ENCODE measurements at regions not wholly inside any gene's neighbourhood (a gene's known extent, or its start where the extent isn't known, plus 50 kb on each side); places are given as distances from the start of the nearest gene placed in this dataset.

GRCh38 chr16:25371342-25371741 is 113.7 kb upstream of the ZKSCAN2 start:
- TF ChIP-seq CTCF (IDR thresholded peaks at IDR 0.05; ENCODE audit: low read depth, low read length, poor library complexity, severe bottlenecking) (no peak), EZH2phosphoT487 (IDR thresholded peaks at IDR 0.05; ENCODE audit: borderline replicate concordance, low read length) (no peak)
- H3K4me2 ChIP-seq (ENCODE audit: low read length), result no peak overlapping the region

GRCh38 chr16:25370541-25370940 is 112.9 kb upstream of the ZKSCAN2 start:
- H3K4me3 ChIP-seq (ENCODE audit: low read length), result no peak overlapping the region
- TF ChIP-seq EZH2phosphoT487 (IDR thresholded peaks at IDR 0.05; ENCODE audit: borderline replicate concordance, low read length) (no peak), CTCF (IDR thresholded peaks at IDR 0.05; ENCODE audit: low read depth, low read length, poor library complexity, severe bottlenecking) (no peak)
- no peaks in the 10 kb centered on the region for H3K27me3 ChIP-seq (ENCODE audit: control insufficient read depth, low read length)
- no peaks in the 10 kb centered on the region for H4K20me1 ChIP-seq (ENCODE audit: control insufficient read depth, insufficient read depth, low read depth, low read length)
- H3F3A ChIP-seq (ENCODE audit: control insufficient read depth, insufficient read depth), result no peaks in the 10 kb centered on the region
- no peaks in the 10 kb centered on the region for H3K9me3 ChIP-seq (ENCODE audit: control insufficient read depth, insufficient read depth, low read length)
- H3K9me2 ChIP-seq (replicated peaks; ENCODE audit: control insufficient read depth, low read length), result no peaks in the 10 kb centered on the region
- no peaks in the 10 kb centered on the region for H3K4me1 ChIP-seq (ENCODE audit: control insufficient read depth, low read length)
- no peaks in the 10 kb centered on the region for H3K79me2 ChIP-seq (ENCODE audit: control insufficient read depth, low read length)
- no peak overlapping the region for H3K27ac ChIP-seq (ENCODE audit: low read depth, low read length)
- no peak overlapping the region for H3K4me2 ChIP-seq (ENCODE audit: low read length)
- no peaks in the 10 kb centered on the region for H3K36me3 ChIP-seq (ENCODE audit: control insufficient read depth, low read length)

More at GRCh38 chr16:25371342-25371741, 113.7 kb upstream of the ZKSCAN2 start:
- Histone ChIP-seq H3K9me3 (ENCODE audit: control insufficient read depth, insufficient read depth, low read length) (no peaks in the 10 kb centered on the region), H3K27me3 (ENCODE audit: control insufficient read depth, low read length) (no peaks in the 10 kb centered on the region), H3K79me2 (ENCODE audit: control insufficient read depth, low read length) (no peaks in the 10 kb centered on the region), H3K4me3 (ENCODE audit: low read length) (no peak overlapping the region), H3K36me3 (ENCODE audit: control insufficient read depth, low read length) (no peaks in the 10 kb centered on the region), H3F3A (ENCODE audit: control insufficient read depth, insufficient read depth) (no peaks in the 10 kb centered on the region), H3K9me2 (replicated peaks; ENCODE audit: control insufficient read depth, low read length) (no peaks in the 10 kb centered on the region), H3K4me1 (ENCODE audit: control insufficient read depth, low read length) (no peaks in the 10 kb centered on the region), H4K20me1 (ENCODE audit: control insufficient read depth, insufficient read depth, low read depth, low read length) (no peaks in the 10 kb centered on the region), H3K27ac (ENCODE audit: low read depth, low read length) (no peak overlapping the region)

GRCh38 chr16:25367773-25368524 is 110.3 kb upstream of the ZKSCAN2 start:
- H3K36me3 ChIP-seq (ENCODE audit: control insufficient read depth, low read length), result no peaks in the 10 kb centered on the region
- no peaks in the 10 kb centered on the region for H3K4me1 ChIP-seq (ENCODE audit: control insufficient read depth, low read length)
- H3F3A ChIP-seq (ENCODE audit: control insufficient read depth, insufficient read depth), result no peaks in the 10 kb centered on the region
- no peak overlapping the region for H3K27ac ChIP-seq (ENCODE audit: low read depth, low read length)
- no peaks in the 10 kb centered on the region for H3K9me2 ChIP-seq (replicated peaks; ENCODE audit: control insufficient read depth, low read length)
- no peaks in the 10 kb centered on the region for H4K20me1 ChIP-seq (ENCODE audit: control insufficient read depth, insufficient read depth, low read depth, low read length)
- TF ChIP-seq EZH2phosphoT487 (IDR thresholded peaks at IDR 0.05; ENCODE audit: borderline replicate concordance, low read length), result no peak
- TF ChIP-seq CTCF (IDR thresholded peaks at IDR 0.05; ENCODE audit: low read depth, low read length, poor library complexity, severe bottlenecking), result no peak
- no peak overlapping the region for H3K4me2 ChIP-seq (ENCODE audit: low read length)
- H3K27me3 ChIP-seq (ENCODE audit: control insufficient read depth, low read length), result no peaks in the 10 kb centered on the region
- H3K79me2 ChIP-seq (ENCODE audit: control insufficient read depth, low read length), result no peaks in the 10 kb centered on the region
- no peak overlapping the region for H3K4me3 ChIP-seq (ENCODE audit: low read length)
- H3K9me3 ChIP-seq (ENCODE audit: control insufficient read depth, insufficient read depth, low read length), result no peaks in the 10 kb centered on the region

Data from DOHH2 (cell line).